Hematopoietic multipotent progenitor cell (in vitro differentiated cells): ENCODE measurements at regions not wholly inside any gene's neighbourhood (a gene's known extent, or its start where the extent isn't known, plus 50 kb on each side); places are given as distances from the start of the nearest gene placed in this dataset.
A peak's percentile ranks its signal among the peaks of the same experiment; 100 is the strongest.
"Not testable (repeated sequence)": the region's sequence is repeated elsewhere in the genome, so short reads cannot be mapped to it uniquely, and the experiment has no call there.

Experiments used
- DNase-seq, 3 donors: peaks; one replicate each; pipeline ENCODE4 v3.0.0-alpha.2; 2011 to 2015; ENCODE audit warnings: low read depth in 2 of 3, low spot score in 2 of 3

GRCh38 chr2:118431165-118431517, 342.9 kb downstream of the INSIG2 start:
- DNase-seq, result no peak

GRCh38 chr2:118430510-118431164, 342.4 kb downstream of the INSIG2 start:
- no peak for DNase-seq

- no peak for DNase-seq
Observed at GRCh38 chr2:118425191-118425590, 336.9 kb downstream of the INSIG2 start.

- no peak for DNase-seq
Observed at GRCh38 chr2:118423776-118424175, 335.5 kb downstream of the INSIG2 start.

GRCh38 chr2:118421648-118422047, 333.4 kb downstream of the INSIG2 start:
- DNase-seq, result no peak

GRCh38 chr2:118417406-118418120, 329.3 kb downstream of the INSIG2 start:
- no peak for DNase-seq

GRCh38 chr2:118415186-118415585, 326.9 kb downstream of the INSIG2 start:
- DNase-seq, result not testable (repeated sequence)

GRCh38 chr2:118403658-118404451, 315.6 kb downstream of the INSIG2 start:
- no peak for DNase-seq

- no peak for DNase-seq
Observed at GRCh38 chr2:118388771-118389170, 300.5 kb downstream of the INSIG2 start.

GRCh38 chr2:118387509-118387908, 299.2 kb downstream of the INSIG2 start:
- no peak for DNase-seq

GRCh38 chr2:118386641-118387302, 298.5 kb downstream of the INSIG2 start:
- no peak for DNase-seq

GRCh38 chr2:118380915-118381653, 292.8 kb downstream of the INSIG2 start:
- no peak for DNase-seq

GRCh38 chr2:118375907-118376485, 287.7 kb downstream of the INSIG2 start:
- DNase-seq, result no peak

GRCh38 chr2:118374974-118375755, 286.9 kb downstream of the INSIG2 start:
- DNase-seq, result no peak

GRCh38 chr2:118372886-118373830, 284.9 kb downstream of the INSIG2 start:
- no peak for DNase-seq

- peak in 1 of 3 donors; percentile 5 for DNase-seq
Observed at GRCh38 chr2:118371515-118371914, 283.2 kb downstream of the INSIG2 start.

GRCh38 chr2:118369521-118369920, 281.2 kb downstream of the INSIG2 start:
- not testable (repeated sequence) for DNase-seq

- no peak for DNase-seq
Observed at GRCh38 chr2:118363604-118364003, 275.3 kb downstream of the INSIG2 start.
